Stimulated activated CD4-positive, alpha-beta T cell treated with anti-CD3 and anti-CD28 coated beads, Interleukin-1b, Interleukin-23, amount 100 ng/mL, for 24 hours (primary cell): ENCODE measurements at regions not wholly inside any gene's neighbourhood (a gene's known extent, or its start where the extent isn't known, plus 50 kb on each side); places are given as distances from the start of the nearest gene placed in this dataset.
"Not testable (repeated sequence)": the region's sequence is repeated elsewhere in the genome, so short reads cannot be mapped to it uniquely, and the experiment has no call there.

Experiments used
- DNase-seq, 4 experiments: peaks; one replicate each; pipeline ENCODE4 v3.0.0-alpha.2; 2020; ENCODE audit warnings: low read depth in 4 of 4, low spot score in 1 of 4

GRCh38 chr15:31504462-31504839, 177.8 kb downstream of the KLF13 start:
- DNase-seq: no peak

GRCh38 chr15:31507573-31507972, 180.9 kb downstream of the KLF13 start:
- DNase-seq: not testable (repeated sequence)

GRCh38 chr15:31508656-31509055, 182.0 kb downstream of the KLF13 start:
- DNase-seq: no peak

DNA sequence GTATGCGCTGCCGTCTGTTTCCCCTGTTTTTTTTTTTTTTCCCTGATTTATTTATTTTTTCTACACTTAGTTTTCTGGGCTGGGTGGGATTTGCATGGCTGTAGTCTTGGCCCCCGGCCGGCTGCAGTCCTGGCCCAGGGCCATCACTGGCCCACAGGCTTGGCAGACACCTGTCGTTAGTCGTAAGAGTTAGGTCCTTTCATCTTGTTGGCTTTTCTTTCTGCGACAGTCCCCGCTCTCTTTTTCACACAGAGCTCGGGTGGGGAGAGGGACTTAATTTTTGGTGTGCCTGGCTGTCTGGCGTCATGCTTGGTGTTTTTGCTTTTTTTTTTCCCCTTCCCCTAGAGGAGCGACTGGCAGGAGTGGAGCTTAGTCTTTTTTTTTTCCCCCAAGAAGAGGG, 183.4 kb downstream of the KLF13 start:
- DNase-seq: no peak

- peak in 2 of 4 experiments; percentile 27 to 38 for DNase-seq
Measured at GRCh38 chr15:31511707-31512310, 185.2 kb downstream of the KLF13 start.

DNA sequence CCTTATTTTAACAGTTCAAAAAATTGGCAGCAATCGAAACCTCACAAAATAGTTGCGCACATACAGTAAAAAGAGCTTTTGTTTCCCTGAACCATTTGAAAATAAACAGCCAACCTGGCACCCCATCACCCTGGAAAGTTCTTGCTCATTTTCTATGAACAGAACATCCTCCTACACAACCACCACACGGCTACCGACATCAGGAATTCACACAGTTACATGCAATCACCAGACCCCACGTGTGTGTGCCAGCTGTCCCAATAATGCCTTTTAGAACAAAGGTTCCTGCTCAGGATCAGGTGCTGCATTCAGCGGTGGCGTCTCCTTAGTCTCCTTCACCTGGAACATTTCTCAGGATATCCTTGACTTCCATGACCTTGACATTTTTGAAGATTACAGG, 186.5 kb downstream of the KLF13 start:
- no peak for DNase-seq

- no peak for DNase-seq
Measured at GRCh38 chr15:31516440-31516839, 189.8 kb downstream of the KLF13 start.

GRCh38 chr15:31516874-31517273, 190.2 kb downstream of the KLF13 start:
- no peak for DNase-seq

DNA sequence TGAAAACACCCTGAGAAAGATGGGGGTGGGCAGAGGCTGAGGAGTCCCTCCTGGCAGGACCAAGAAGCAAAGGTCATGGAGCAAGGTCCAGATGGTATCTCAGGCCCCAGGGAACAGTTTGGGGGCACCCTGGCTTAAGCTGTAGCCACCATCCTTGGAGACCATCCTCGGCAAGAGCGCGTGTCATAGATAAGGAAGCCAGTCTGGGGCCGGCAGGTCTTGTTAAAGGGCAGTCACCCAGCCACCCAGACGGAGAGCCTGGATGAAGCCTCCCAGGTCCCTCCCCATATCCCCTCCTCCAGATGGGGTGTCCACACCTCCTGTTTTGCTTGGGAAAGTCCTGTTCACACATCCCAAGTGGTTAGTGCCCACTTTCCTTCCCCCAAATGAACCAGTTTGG, 191.1 kb downstream of the KLF13 start:
- DNase-seq: no peak

DNA sequence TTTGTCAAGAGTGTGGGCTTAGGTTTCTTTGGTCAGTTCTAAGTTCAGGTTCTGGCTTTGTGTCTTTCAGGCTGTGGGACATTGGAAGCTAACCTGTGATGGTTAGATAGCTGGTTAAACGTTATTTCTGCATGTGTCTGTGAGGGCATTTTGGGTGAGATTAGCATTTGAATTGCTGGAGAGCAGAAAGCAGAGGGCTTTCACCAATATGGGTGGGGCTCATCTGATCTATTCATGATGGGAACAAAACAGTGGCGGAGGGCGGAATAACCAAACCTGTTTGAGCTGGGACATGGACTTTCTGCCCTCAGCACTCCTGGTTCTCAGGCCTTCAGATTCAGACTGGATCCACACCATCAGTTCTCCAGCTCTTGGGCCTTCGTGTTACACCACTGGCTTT, 195.4 kb downstream of the KLF13 start:
- no peak for DNase-seq

DNA sequence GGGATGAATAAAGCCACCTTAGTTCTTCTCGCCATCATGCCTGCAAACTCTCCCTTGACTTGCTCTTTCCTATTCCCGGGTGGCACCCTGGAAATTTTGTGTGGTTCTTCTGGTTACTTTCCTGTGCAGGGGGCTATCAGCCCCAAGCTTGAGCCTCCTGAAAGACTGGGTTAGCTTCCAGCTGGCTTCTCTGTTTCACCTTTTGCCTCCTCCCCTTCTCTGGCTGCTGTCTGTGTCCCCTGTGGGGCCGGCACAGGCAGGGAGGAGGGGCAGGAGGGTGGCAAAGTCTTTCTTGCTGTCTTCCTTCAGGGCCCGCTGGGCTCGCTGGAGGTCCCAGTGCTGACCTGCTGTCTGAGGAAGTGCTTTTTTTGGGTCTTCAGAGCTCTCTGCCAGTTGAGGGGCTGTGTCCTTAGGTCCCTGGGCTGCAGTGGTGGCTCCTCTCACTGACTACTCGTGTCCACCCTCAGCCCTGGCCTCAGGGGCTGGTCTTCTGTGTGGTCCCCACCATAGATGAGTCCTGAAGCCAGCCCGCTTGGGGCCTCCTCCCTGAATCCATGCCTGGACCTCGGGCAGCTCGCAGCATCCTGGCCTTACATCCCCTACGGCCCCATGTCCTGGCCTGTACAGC, 196.5 kb downstream of the KLF13 start:
- DNase-seq: no peak

DNA sequence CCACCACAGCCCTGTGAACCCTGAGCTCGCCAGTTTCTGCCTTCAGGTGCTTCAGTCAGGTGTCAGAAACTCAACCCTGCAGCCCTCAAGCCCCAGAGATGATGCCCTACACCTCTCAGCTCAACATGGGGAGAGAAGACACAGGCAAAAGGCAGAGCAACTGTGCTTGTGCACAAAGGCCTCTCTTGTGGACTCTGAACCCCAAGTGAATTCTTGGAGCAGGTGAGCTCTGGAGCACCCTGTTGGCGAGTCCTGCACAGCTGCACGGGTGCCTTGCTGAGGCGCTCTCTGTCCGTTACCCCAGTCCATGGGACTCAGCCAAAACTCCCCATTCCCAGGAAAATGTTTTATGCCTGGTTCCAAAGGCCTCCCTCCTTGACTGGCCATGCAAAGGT, 197.0 kb downstream of the KLF13 start:
- DNase-seq: no peak

DNA sequence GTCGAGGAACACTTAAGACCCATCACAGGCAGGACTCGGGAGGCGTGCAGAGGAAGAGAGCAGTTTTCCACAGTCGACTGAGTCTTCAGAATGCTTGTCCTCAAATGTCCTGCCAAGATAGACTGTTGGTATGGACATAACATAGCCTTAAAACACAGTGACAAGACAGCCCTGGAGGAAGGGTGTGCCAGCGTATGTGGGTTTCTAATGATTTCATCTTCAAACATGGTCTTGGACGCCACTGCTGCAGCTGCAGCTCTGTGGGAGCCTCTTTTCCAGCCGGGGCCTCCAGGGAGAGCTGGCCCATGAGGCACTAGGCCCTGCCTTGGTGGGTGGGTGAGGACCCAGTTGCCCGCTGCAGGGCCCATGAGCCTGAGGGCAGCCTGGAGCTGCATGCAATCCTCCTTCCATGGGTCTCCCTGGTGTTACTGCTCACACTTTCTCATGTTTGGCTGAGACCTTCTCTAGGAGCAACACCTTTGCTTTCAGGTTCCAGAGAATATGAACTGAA, 198.6 kb downstream of the KLF13 start:
- no peak for DNase-seq

DNA sequence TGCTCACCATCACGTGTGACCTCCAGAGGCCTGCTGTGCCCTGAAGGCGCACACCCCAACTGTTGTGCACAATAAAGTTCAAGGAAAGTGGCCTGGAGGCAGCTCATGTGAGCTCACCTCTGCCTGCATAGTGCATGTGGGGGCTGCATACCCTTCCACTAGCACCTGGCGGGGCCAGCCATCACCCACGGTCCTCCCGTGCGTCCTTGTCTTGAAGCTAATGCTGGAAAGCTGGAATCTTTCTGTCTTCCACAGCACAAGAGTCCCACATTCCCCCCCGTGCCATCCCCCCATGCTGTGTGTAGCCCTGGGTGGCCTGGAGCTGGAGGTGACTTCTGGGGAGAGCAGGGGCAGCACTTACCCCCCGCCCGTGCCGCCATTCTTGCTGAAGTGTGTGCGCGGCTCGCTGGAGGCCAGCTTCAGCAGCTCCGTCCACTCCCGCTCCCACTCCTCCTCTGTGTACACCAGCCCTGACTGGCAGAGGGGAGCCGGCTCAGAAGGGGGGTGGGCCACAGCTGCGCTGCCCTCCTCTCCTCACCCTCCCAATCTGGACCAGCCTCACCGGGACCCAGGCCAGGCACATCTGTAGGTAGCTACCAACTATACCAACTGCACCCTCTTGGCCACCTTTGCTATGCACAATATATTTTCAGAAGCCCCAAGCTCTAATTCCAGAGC, 199.5 kb downstream of the KLF13 start:
- DNase-seq: no peak

DNA sequence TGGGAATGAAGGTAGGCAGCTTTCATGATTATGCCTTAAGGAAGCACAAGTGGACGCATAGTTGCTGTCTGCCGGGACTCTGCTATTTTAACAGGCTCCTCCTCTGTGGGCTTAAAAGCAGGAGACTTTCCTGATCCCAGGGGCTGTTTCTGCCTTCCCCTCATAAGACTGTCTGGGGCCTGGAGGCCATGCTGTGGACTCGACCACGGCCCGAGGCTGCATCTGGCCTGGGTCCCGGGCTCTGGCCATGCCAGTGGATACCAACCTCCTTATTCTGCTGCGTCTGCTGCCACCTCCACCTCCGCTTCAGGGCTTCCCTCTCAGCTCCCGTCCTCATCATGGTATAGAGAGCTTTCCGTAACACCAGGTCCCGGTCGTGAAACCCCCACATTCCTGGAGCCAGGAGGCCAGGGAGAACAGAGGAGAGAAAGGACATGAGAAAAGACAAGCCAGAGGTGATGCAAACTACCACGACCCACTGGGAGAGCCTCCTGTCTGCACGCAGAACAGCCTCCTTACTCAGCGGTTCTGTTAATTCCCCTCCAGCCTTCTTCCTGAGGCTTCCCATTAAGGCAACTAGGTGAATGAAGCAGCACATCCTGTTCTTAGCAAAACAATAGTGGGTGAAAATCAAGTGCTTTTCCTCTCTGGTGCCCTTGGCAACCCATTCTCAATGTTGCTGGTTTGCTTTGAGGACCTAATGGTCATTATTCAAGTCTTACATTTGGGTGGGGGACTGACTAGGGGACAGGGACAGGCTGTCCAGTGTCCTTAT, 200.5 kb downstream of the KLF13 start:
- no peak for DNase-seq

DNA sequence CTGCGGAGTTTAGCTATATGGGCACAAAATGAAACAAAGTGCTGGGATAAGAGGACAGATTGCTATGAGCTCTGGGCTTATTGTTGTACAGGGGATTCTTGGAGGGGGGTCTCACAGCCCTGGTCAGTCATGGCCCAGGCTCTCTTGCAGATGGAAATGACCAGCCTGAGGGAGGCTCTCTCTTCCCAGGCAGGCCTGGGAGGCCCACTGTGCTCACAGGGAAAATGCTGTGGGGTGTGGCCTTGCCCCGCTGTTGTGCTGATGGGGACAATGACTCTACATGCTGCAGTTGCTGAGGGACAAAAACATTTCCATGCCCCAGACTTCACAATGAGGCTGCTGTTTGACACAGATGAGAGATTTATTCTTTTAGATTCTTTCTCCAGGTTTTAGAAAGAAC, 202.2 kb downstream of the KLF13 start:
- DNase-seq: no peak

DNA sequence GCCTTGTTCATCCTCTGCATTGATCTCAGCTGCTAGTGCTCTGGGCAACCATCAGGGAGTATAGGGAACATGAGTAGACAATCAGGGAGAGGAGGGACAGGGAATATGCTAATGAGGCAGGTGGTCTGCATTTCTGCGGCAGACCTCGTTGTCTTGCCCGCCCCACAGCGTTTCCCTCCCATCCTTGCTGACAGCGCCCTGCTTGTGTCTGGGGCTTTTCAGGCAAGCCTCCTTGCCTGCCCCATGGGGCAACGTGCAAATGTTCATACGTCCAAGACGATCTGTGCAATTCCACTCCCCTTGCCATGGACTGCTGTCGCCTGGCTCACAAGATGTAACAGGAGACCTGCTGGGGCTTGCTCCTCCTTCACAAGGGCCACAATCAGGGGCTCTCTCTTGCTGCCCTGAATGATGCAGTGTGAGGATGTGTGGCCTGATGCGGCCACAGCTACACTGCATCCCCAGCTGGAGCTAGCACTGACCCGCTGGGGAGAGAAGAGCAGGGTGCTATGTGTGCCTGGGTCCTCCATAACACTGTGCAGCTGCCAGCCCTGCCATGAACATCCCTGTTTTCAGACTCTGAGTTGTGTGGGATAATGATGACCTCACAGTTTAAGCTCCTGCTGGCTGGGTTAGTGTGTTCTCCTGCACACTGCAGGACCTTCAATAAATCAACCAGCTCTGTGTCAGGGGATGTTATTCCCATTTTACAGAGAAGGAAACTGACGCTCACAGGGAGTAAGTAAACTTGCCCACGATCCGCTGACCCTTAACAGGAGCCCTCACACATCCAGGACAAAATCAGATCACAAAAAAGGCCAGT, 211.3 kb downstream of the KLF13 start:
- DNase-seq: no peak

- DNase-seq: no peak
Measured at GRCh38 chr15:31540633-31541032, 214.0 kb downstream of the KLF13 start.

GRCh38 chr15:31544361-31544760, 217.7 kb downstream of the KLF13 start:
- no peak for DNase-seq

DNA sequence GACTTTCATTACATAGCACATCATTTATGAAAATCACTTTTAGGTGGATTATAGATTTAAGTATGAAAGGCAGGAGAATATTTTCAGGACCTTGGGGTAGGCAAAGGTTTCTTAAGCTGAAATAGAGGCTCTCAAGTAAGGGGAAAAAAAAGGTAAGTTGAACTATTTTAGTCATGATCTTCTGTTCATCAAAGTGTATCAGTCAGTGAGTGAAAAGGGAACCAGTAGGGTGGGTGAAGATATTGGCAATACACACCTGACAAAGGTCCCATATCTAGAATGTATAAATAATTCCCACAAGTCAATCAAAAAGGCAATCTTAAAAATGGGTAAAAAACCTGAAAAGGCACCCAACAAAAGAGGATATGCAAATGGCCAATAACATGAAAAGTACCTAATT, 218.6 kb downstream of the KLF13 start:
- DNase-seq: no peak
